ENCODE measurements at regions not wholly inside any gene's neighbourhood (a gene's known extent, or its start where the extent isn't known, plus 50 kb on each side); places are given as distances from the start of the nearest gene placed in this dataset.
"Not testable (repeated sequence)": the region's sequence is repeated elsewhere in the genome, so short reads cannot be mapped to it uniquely, and the experiment has no call there.

- Histone ChIP-seq H3K4me3 (ENCODE audit: low read depth, low read length) (no peak overlapping the region), H3K36me3 (ENCODE audit: control insufficient read depth, insufficient read depth, low read length) (no peaks in the 10 kb centered on the region), H3K27me3 (ENCODE audit: control insufficient read depth, insufficient read depth, low read length) (peaks cover 2% of the 10 kb centered on the region; the same call in 1 of the 2 replicates)
- DNase-seq (ENCODE audit: low read depth), result no peak
- TF ChIP-seq CTCF (IDR thresholded peaks at IDR 0.05; ENCODE audit: insufficient read depth, low read depth, low read length), result no peak
- ChIA-PET POLR2A (no interaction called here), CTCF (no interaction called here)
Observed at GRCh38 chr6:53426117-53426516, 77.4 kb upstream of the ELOVL5 start.

- CTCF ChIA-PET, result interaction anchor here (1.0 to 1.3 kb wide), 2 partner anchors 8 to 252 kb away, joined by 3 read pairs; no protein-coding TSS in a partner anchor
- no peak overlapping the region for H3K4me3 ChIP-seq (ENCODE audit: low read depth, low read length)
- POLR2A ChIA-PET, result interaction anchor here (0.6 kb wide), 1 partner anchor 280 kb away, joined by 4 read pairs; no protein-coding TSS in a partner anchor
- peaks cover 2% of the 10 kb centered on the region; the same call in 1 of the 2 replicates for H3K27me3 ChIP-seq (ENCODE audit: control insufficient read depth, insufficient read depth, low read length)
- no peak for TF ChIP-seq CTCF (IDR thresholded peaks at IDR 0.05; ENCODE audit: insufficient read depth, low read depth, low read length)
- no peak for DNase-seq (ENCODE audit: low read depth)
- H3K36me3 ChIP-seq (ENCODE audit: control insufficient read depth, insufficient read depth, low read length), result no peaks in the 10 kb centered on the region
Observed at GRCh38 chr6:53424976-53425718, 76.4 kb upstream of the ELOVL5 start.

GRCh38 chr6:53424300-53424699 lies 75.5 kb upstream of the ELOVL5 start:
- DNase-seq (ENCODE audit: low read depth), result no peak
- CTCF ChIA-PET, result interaction anchor here (1.0 to 1.3 kb wide), 2 partner anchors 9 to 252 kb away, joined by 3 read pairs; no protein-coding TSS in a partner anchor
- POLR2A ChIA-PET, result no interaction called here

GRCh38 chr6:53423560-53423959 lies 74.8 kb upstream of the ELOVL5 start:
- H3K36me3 ChIP-seq (ENCODE audit: control insufficient read depth, insufficient read depth, low read length); H3K4me3 ChIP-seq (ENCODE audit: low read depth, low read length); POLR2A ChIA-PET; CTCF ChIA-PET; H3K27me3 ChIP-seq (ENCODE audit: control insufficient read depth, insufficient read depth, low read length); DNase-seq (ENCODE audit: low read depth): not testable (repeated sequence)

More at GRCh38 chr6:53424300-53424699, 75.5 kb upstream of the ELOVL5 start:
- Histone ChIP-seq H3K27me3 (ENCODE audit: control insufficient read depth, insufficient read depth, low read length) (peaks cover 4% of the 10 kb centered on the region), H3K4me3 (ENCODE audit: low read depth, low read length) (no peak overlapping the region), H3K36me3 (ENCODE audit: control insufficient read depth, insufficient read depth, low read length) (no peaks in the 10 kb centered on the region)
- TF ChIP-seq CTCF (IDR thresholded peaks at IDR 0.05; ENCODE audit: insufficient read depth, low read depth, low read length), result no peak

- CTCF ChIA-PET, result no interaction called here
- no peak for DNase-seq (ENCODE audit: low read depth)
- TF ChIP-seq CTCF (IDR thresholded peaks at IDR 0.05; ENCODE audit: insufficient read depth, low read depth, low read length), result no peak
- Histone ChIP-seq H3K4me3 (ENCODE audit: low read depth, low read length) (no peak overlapping the region), H3K27me3 (ENCODE audit: control insufficient read depth, insufficient read depth, low read length) (peaks cover 8% of the 10 kb centered on the region), H3K36me3 (ENCODE audit: control insufficient read depth, insufficient read depth, low read length) (no peaks in the 10 kb centered on the region)
- POLR2A ChIA-PET, result no interaction called here
Observed at GRCh38 chr6:53419026-53419425, 70.3 kb upstream of the ELOVL5 start.

GRCh38 chr6:53418288-53418687 lies 69.5 kb upstream of the ELOVL5 start:
- H3K4me3 ChIP-seq (ENCODE audit: low read depth, low read length), result no peak overlapping the region
- CTCF ChIA-PET, result no interaction called here
- H3K36me3 ChIP-seq (ENCODE audit: control insufficient read depth, insufficient read depth, low read length), result no peaks in the 10 kb centered on the region
- POLR2A ChIA-PET, result no interaction called here
- H3K27me3 ChIP-seq (ENCODE audit: control insufficient read depth, insufficient read depth, low read length), result peaks cover 8% of the 10 kb centered on the region
- DNase-seq (ENCODE audit: low read depth), result no peak
- TF ChIP-seq CTCF (IDR thresholded peaks at IDR 0.05; ENCODE audit: insufficient read depth, low read depth, low read length), result no peak
